ENCODE measurements at regions not wholly inside any gene's neighbourhood (a gene's known extent, or its start where the extent isn't known, plus 50 kb on each side); places are given as distances from the start of the nearest gene placed in this dataset.

- no peak for DNase-seq (ENCODE audit: low spot score in 2 of 2)
- Histone ChIP-seq H3K9me3 (peaks cover 4% of the 10 kb centered on the region), H3K4me3 (no peak overlapping the region), H3K27me3 (no peaks in the 10 kb centered on the region), H3K27ac (no peak overlapping the region), H3K36me3 (no peaks in the 10 kb centered on the region), H3K4me1 (no peaks in the 10 kb centered on the region)
- TF ChIP-seq POLR2AphosphoS5 (IDR thresholded peaks at IDR 0.05) (no peak), POLR2A (IDR thresholded peaks at IDR 0.05) (no peak), EP300 (IDR thresholded peaks at IDR 0.05) (no peak), CTCF (IDR thresholded peaks at IDR 0.05) (no peak)
- WGBS, result 81% methylated on average over 2 of the region's 2 CpGs
These were observed 317.9 kb downstream of the RAB28 start for GRCh38 chr4:13166214-13166613.

GRCh38 chr4:13164783-13165331 is 319.3 kb downstream of the RAB28 start:
- no peak for DNase-seq (ENCODE audit: low spot score in 2 of 2)
- 88% methylated on average over 6 of the region's 6 CpGs for WGBS
- Histone ChIP-seq H3K27ac (no peak overlapping the region), H3K4me3 (no peak overlapping the region), H3K4me1 (no peaks in the 10 kb centered on the region), H3K27me3 (no peaks in the 10 kb centered on the region), H3K36me3 (no peaks in the 10 kb centered on the region), H3K9me3 (peaks cover 4% of the 10 kb centered on the region)
- no peak for TF ChIP-seq POLR2AphosphoS5 (IDR thresholded peaks at IDR 0.05)
- no peak for TF ChIP-seq EP300 (IDR thresholded peaks at IDR 0.05)
- TF ChIP-seq CTCF (IDR thresholded peaks at IDR 0.05), result no peak
- no peak for TF ChIP-seq POLR2A (IDR thresholded peaks at IDR 0.05)

- H3K27ac ChIP-seq, result no peak overlapping the region
- no peak for DNase-seq (ENCODE audit: low spot score in 2 of 2)
- TF ChIP-seq EP300 (IDR thresholded peaks at IDR 0.05) (no peak), POLR2A (IDR thresholded peaks at IDR 0.05) (no peak), CTCF (IDR thresholded peaks at IDR 0.05) (no peak), POLR2AphosphoS5 (IDR thresholded peaks at IDR 0.05) (no peak)
- H3K27me3 ChIP-seq, result no peaks in the 10 kb centered on the region
- no peaks in the 10 kb centered on the region for H3K4me1 ChIP-seq
- H3K4me3 ChIP-seq, result no peak overlapping the region
- H3K36me3 ChIP-seq, result no peaks in the 10 kb centered on the region
- peaks cover 4% of the 10 kb centered on the region for H3K9me3 ChIP-seq
- 49% methylated on average over 5 of the region's 5 CpGs for WGBS
These were observed 321.3 kb downstream of the RAB28 start for GRCh38 chr4:13162886-13163285.

GRCh38 chr4:13160920-13161319 is 323.2 kb downstream of the RAB28 start:
- TF ChIP-seq EP300 (IDR thresholded peaks at IDR 0.05), result no peak
- no peak for TF ChIP-seq POLR2A (IDR thresholded peaks at IDR 0.05)
- no peak for TF ChIP-seq CTCF (IDR thresholded peaks at IDR 0.05)
- TF ChIP-seq POLR2AphosphoS5 (IDR thresholded peaks at IDR 0.05), result no peak
- WGBS, result 40% methylated on average over 2 of the region's 2 CpGs
- no peaks in the 10 kb centered on the region for H3K36me3 ChIP-seq

GRCh38 chr4:13159041-13159620 is 325.0 kb downstream of the RAB28 start:
- H3K27me3 ChIP-seq, result no peaks in the 10 kb centered on the region
- H3K4me1 ChIP-seq, result no peaks in the 10 kb centered on the region
- H3K36me3 ChIP-seq, result no peaks in the 10 kb centered on the region
- no peaks in the 10 kb centered on the region for H3K9me3 ChIP-seq
- TF ChIP-seq POLR2A (IDR thresholded peaks at IDR 0.05), result no peak
- TF ChIP-seq POLR2AphosphoS5 (IDR thresholded peaks at IDR 0.05), result no peak
- WGBS, result 67% methylated on average over 4 of the region's 4 CpGs
- DNase-seq (ENCODE audit: low spot score in 2 of 2), result no peak
- no peak overlapping the region for H3K4me3 ChIP-seq
- no peak overlapping the region for H3K27ac ChIP-seq

More at GRCh38 chr4:13160920-13161319, 323.2 kb downstream of the RAB28 start:
- Histone ChIP-seq H3K4me3 (no peak overlapping the region), H3K9me3 (no peaks in the 10 kb centered on the region), H3K27me3 (no peaks in the 10 kb centered on the region), H3K4me1 (no peaks in the 10 kb centered on the region), H3K27ac (no peak overlapping the region)
- no peak for DNase-seq (ENCODE audit: low spot score in 2 of 2)
